ENCODE measurements at regions not wholly inside any gene's neighbourhood (a gene's known extent, or its start where the extent isn't known, plus 50 kb on each side); places are given as distances from the start of the nearest gene placed in this dataset.

- no peak for TF ChIP-seq CTCF (conservative IDR thresholded peaks at IDR 0.05; ENCODE audit: low read depth, low read length)
- no peak for DNase-seq (ENCODE audit: low read depth)
- H3K4me3 ChIP-seq (ENCODE audit: low read length), result no peak overlapping the region
These were observed 217.6 kb upstream of the SEMA3E start for GRCh38 chr7:83866582-83866981.

- no peak for TF ChIP-seq CTCF (conservative IDR thresholded peaks at IDR 0.05; ENCODE audit: low read depth, low read length)
- no peak for DNase-seq (ENCODE audit: low read depth)
- no peak overlapping the region for H3K4me3 ChIP-seq (ENCODE audit: low read length)
These were observed 215.6 kb upstream of the SEMA3E start for GRCh38 chr7:83864551-83864950.

- no peak for DNase-seq (ENCODE audit: low read depth)
- H3K4me3 ChIP-seq (ENCODE audit: low read length), result no peak overlapping the region
- TF ChIP-seq CTCF (conservative IDR thresholded peaks at IDR 0.05; ENCODE audit: low read depth, low read length), result no peak
These were observed 215.0 kb upstream of the SEMA3E start for GRCh38 chr7:83863906-83864305.

GRCh38 chr7:83861876-83862275, 212.9 kb upstream of the SEMA3E start:
- no peak for DNase-seq (ENCODE audit: low read depth)
- no peak overlapping the region for H3K4me3 ChIP-seq (ENCODE audit: low read length)
- no peak for TF ChIP-seq CTCF (conservative IDR thresholded peaks at IDR 0.05; ENCODE audit: low read depth, low read length)

GRCh38 chr7:83859827-83860226, 210.9 kb upstream of the SEMA3E start:
- TF ChIP-seq CTCF (conservative IDR thresholded peaks at IDR 0.05; ENCODE audit: low read depth, low read length), result no peak
- H3K4me3 ChIP-seq (ENCODE audit: low read length), result no peak overlapping the region
- DNase-seq (ENCODE audit: low read depth), result no peak

GRCh38 chr7:83857691-83858090, 208.8 kb upstream of the SEMA3E start:
- no peak for TF ChIP-seq CTCF (conservative IDR thresholded peaks at IDR 0.05; ENCODE audit: low read depth, low read length)
- no peak for DNase-seq (ENCODE audit: low read depth)
- H3K4me3 ChIP-seq (ENCODE audit: low read length), result no peak overlapping the region

GRCh38 chr7:83856094-83856493, 207.2 kb upstream of the SEMA3E start:
- no peak overlapping the region for H3K4me3 ChIP-seq (ENCODE audit: low read length)
- no peak for DNase-seq (ENCODE audit: low read depth)
- TF ChIP-seq CTCF (conservative IDR thresholded peaks at IDR 0.05; ENCODE audit: low read depth, low read length), result no peak
